ENCODE measurements at regions not wholly inside any gene's neighbourhood (a gene's known extent, or its start where the extent isn't known, plus 50 kb on each side); places are given as distances from the start of the nearest gene placed in this dataset.

- no peaks in the 10 kb centered on the region for H3K9me3 ChIP-seq (ENCODE audit: control insufficient read depth, insufficient read depth, low read depth, low read length)
- no peak overlapping the region for H2AFZ ChIP-seq (ENCODE audit: low read length)
- no peak overlapping the region for H3K4me2 ChIP-seq (ENCODE audit: extremely low read depth, insufficient read depth, low read length)
- H4K20me1 ChIP-seq (ENCODE audit: control insufficient read depth, extremely low read depth, insufficient read depth, low read length), result no peaks in the 10 kb centered on the region
- no peaks in the 10 kb centered on the region for H3K36me3 ChIP-seq (ENCODE audit: control insufficient read depth, insufficient read depth, low read length)
- no peak overlapping the region for H3K4me3 ChIP-seq (replicated peaks in 1 of 4; ENCODE audit: control extremely low read depth in 1 of 4, insufficient read depth in 1 of 4, low read depth in 3 of 4, low read length in 4 of 4)
- TF ChIP-seq EZH2 (IDR thresholded peaks at IDR 0.05; ENCODE audit: low read length, missing control alignments), result no peak
- TF ChIP-seq CTCF (conservative IDR thresholded peaks at IDR 0.05 in 1 of 2, IDR thresholded peaks at IDR 0.05 in 1 of 2; ENCODE audit: low read depth in 1 of 2, low read length in 2 of 2), result no peak
- H3K27me3 ChIP-seq (ENCODE audit: control insufficient read depth, insufficient read depth, low read length), result no peaks in the 10 kb centered on the region
- H3K27ac ChIP-seq (ENCODE audit: insufficient read depth, low read length), result no peak overlapping the region
- H3K9ac ChIP-seq (ENCODE audit: insufficient read depth, low read length), result no peak overlapping the region
- no peaks in the 10 kb centered on the region for H3K79me2 ChIP-seq (ENCODE audit: control insufficient read depth, insufficient read depth, low read length)
- no peaks in the 10 kb centered on the region for H3K4me1 ChIP-seq (ENCODE audit: control insufficient read depth, extremely low read depth, insufficient read depth, low read length)
- peak in 1 of 2 donors; percentile 8 for DNase-seq (ENCODE audit: low read depth in 2 of 2)
Measured at GRCh38 chr14:36429692-36430091, 90.3 kb downstream of the NKX2-1 start.

GRCh38 chr14:36428350-36428749, 91.7 kb downstream of the NKX2-1 start:
- Histone ChIP-seq H3K4me2 (ENCODE audit: extremely low read depth, insufficient read depth, low read length) (no peak overlapping the region), H4K20me1 (ENCODE audit: control insufficient read depth, extremely low read depth, insufficient read depth, low read length) (no peaks in the 10 kb centered on the region), H3K4me3 (replicated peaks in 1 of 4; ENCODE audit: control extremely low read depth in 1 of 4, insufficient read depth in 1 of 4, low read depth in 3 of 4, low read length in 4 of 4) (no peak overlapping the region), H3K9me3 (ENCODE audit: control insufficient read depth, insufficient read depth, low read depth, low read length) (no peaks in the 10 kb centered on the region), H3K4me1 (ENCODE audit: control insufficient read depth, extremely low read depth, insufficient read depth, low read length) (no peaks in the 10 kb centered on the region), H2AFZ (ENCODE audit: low read length) (no peak overlapping the region), H3K79me2 (ENCODE audit: control insufficient read depth, insufficient read depth, low read length) (no peaks in the 10 kb centered on the region), H3K9ac (ENCODE audit: insufficient read depth, low read length) (no peak overlapping the region), H3K27me3 (ENCODE audit: control insufficient read depth, insufficient read depth, low read length) (no peaks in the 10 kb centered on the region), H3K27ac (ENCODE audit: insufficient read depth, low read length) (no peak overlapping the region), H3K36me3 (ENCODE audit: control insufficient read depth, insufficient read depth, low read length) (no peaks in the 10 kb centered on the region)
- DNase-seq (ENCODE audit: low read depth in 2 of 2), result no peak
- TF ChIP-seq CTCF (conservative IDR thresholded peaks at IDR 0.05 in 1 of 2, IDR thresholded peaks at IDR 0.05 in 1 of 2; ENCODE audit: low read depth in 1 of 2, low read length in 2 of 2) (no peak), EZH2 (IDR thresholded peaks at IDR 0.05; ENCODE audit: low read length, missing control alignments) (no peak)

- no peaks in the 10 kb centered on the region for H4K20me1 ChIP-seq (ENCODE audit: control insufficient read depth, extremely low read depth, insufficient read depth, low read length)
- no peaks in the 10 kb centered on the region for H3K79me2 ChIP-seq (ENCODE audit: control insufficient read depth, insufficient read depth, low read length)
- H3K4me2 ChIP-seq (ENCODE audit: extremely low read depth, insufficient read depth, low read length), result no peak overlapping the region
- no peak overlapping the region for H3K4me3 ChIP-seq (replicated peaks in 1 of 4; ENCODE audit: control extremely low read depth in 1 of 4, insufficient read depth in 1 of 4, low read depth in 3 of 4, low read length in 4 of 4)
- peak in 1 of 2 donors; percentile 1 for DNase-seq (ENCODE audit: low read depth in 2 of 2)
- H3K27me3 ChIP-seq (ENCODE audit: control insufficient read depth, insufficient read depth, low read length), result no peaks in the 10 kb centered on the region
- no peak overlapping the region for H2AFZ ChIP-seq (ENCODE audit: low read length)
- H3K9me3 ChIP-seq (ENCODE audit: control insufficient read depth, insufficient read depth, low read depth, low read length), result no peaks in the 10 kb centered on the region
- no peaks in the 10 kb centered on the region for H3K4me1 ChIP-seq (ENCODE audit: control insufficient read depth, extremely low read depth, insufficient read depth, low read length)
- TF ChIP-seq CTCF (conservative IDR thresholded peaks at IDR 0.05 in 1 of 2, IDR thresholded peaks at IDR 0.05 in 1 of 2; ENCODE audit: low read depth in 1 of 2, low read length in 2 of 2) (no peak), EZH2 (IDR thresholded peaks at IDR 0.05; ENCODE audit: low read length, missing control alignments) (no peak)
- H3K27ac ChIP-seq (ENCODE audit: insufficient read depth, low read length), result no peak overlapping the region
- H3K36me3 ChIP-seq (ENCODE audit: control insufficient read depth, insufficient read depth, low read length), result no peaks in the 10 kb centered on the region
- no peak overlapping the region for H3K9ac ChIP-seq (ENCODE audit: insufficient read depth, low read length)
Measured at GRCh38 chr14:36426836-36427235, 93.2 kb downstream of the NKX2-1 start.
